Suprapubic skin (tissue), 4 donors: ENCODE measurements at regions not wholly inside any gene's neighbourhood (a gene's known extent, or its start where the extent isn't known, plus 50 kb on each side); places are given as distances from the start of the nearest gene placed in this dataset.

Experiments used
- DNase-seq, 2 donors: peaks; one replicate each; pipeline ENCODE4 v3.0.0-alpha.2; 2019; ENCODE audit warnings: low spot score in 2 of 2
- H3K27ac ChIP-seq: fragments of 200-600 bp; sonication (generic); one replicate; pipeline ENCODE4 v1.5.1; 2019
- H3K27me3 ChIP-seq: fragments of 200-600 bp; sonication (generic); one replicate; pipeline ENCODE4 v1.5.1; 2019
- H3K36me3 ChIP-seq: fragments of 200-600 bp; sonication (generic); one replicate; pipeline ENCODE4 v1.5.1; 2019
- H3K4me1 ChIP-seq: fragments of 200-600 bp; sonication (generic); one replicate; pipeline ENCODE4 v1.5.1; 2019
- H3K4me3 ChIP-seq: fragments of 200-600 bp; sonication (generic); one replicate; pipeline ENCODE4 v1.5.1; 2019; ENCODE audit warnings: mild to moderate bottlenecking
- H3K9me3 ChIP-seq: fragments of 200-600 bp; sonication (generic); one replicate; pipeline ENCODE4 v1.5.1; 2019
- CTCF ChIP-seq, 2 donors: fragments of 200-600 bp in 1 of 2; fragments of 450-650 bp in 1 of 2; sonication (generic) in 1 of 2; IDR thresholded peaks; one replicate each; pipeline ENCODE4 v1.5.1; 2016 to 2019; ENCODE audit warnings: antibody characterized with exemption in 2 of 2, mild to moderate bottlenecking in 1 of 2, moderate library complexity in 1 of 2
- EP300 ChIP-seq: sonication (generic); formaldehyde crosslinking; IDR thresholded peaks from one replicate; pipeline ENCODE4 v1.6.1; 2017; ENCODE audit warnings: antibody characterized with exemption
- POLR2A ChIP-seq, 2 donors: fragments of 450-650 bp; IDR thresholded peaks; one replicate each; pipeline ENCODE4 v1.6.1; 2017; ENCODE audit warnings: antibody characterized with exemption in 2 of 2, mild to moderate bottlenecking in 2 of 2, moderate library complexity in 2 of 2
- POLR2AphosphoS5 ChIP-seq, 3 donors: sonication (generic); formaldehyde crosslinking; IDR thresholded peaks; one replicate each; pipeline ENCODE4 v1.6.1; 2017; ENCODE audit warnings: antibody characterized with exemption in 3 of 3
- WGBS: methylation state at CpG from one replicate; pipeline ENCODE4 v1.1.5; 2018; 5-methylcytosine and 5-hydroxymethylcytosine counted together

DNA sequence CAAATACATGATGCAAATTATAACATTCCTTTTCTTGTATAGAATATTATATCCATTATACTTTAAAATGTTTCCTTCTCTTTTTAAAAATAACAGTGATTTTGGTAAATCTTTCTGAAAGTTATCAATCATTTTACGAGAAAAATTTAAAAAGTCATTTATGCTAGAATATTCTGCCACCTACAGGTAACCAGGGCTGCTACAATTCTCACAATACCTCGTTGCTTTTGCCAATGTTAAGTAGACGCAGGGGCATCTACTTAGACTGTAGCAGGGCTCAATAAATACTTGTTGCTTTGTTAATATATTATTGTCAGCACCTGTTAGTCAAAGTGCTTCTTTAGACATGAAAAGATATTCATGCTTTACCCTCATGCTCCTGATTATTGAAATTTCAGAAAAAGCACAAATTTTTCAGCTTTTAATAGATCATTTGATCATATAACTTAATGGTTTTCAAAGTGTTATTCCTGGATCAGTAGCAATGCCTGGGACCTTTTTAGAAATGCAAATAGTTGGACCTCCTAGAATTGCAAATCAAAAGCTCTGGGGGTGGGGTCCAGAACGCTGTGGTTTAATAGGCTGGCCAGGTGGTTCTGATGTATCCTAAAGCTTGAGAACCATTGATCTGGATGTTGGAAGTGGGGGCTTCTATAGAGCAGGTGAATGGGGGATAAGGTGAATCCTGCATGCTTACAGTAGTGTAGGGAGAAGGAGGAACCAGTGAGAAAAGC is 223.6 kb upstream of the PDZRN3 start:
- Histone ChIP-seq H3K27me3 (no peaks in the 10 kb centered on the region), H3K9me3 (no peaks in the 10 kb centered on the region), H3K4me3 (no peak overlapping the region), H3K4me1 (no peaks in the 10 kb centered on the region), H3K36me3 (no peaks in the 10 kb centered on the region), H3K27ac (no peak overlapping the region)
- DNase-seq = no peak
- TF ChIP-seq POLR2A (IDR thresholded peaks at IDR 0.05) (no peak), CTCF (IDR thresholded peaks at IDR 0.05) (peak; percentile 28 to 55)
- 19% methylated on average over 4 of the region's 4 CpGs for WGBS

GRCh38 chr3:73846951-73847350 is 222.2 kb upstream of the PDZRN3 start:
- WGBS = 95% methylated on average over 3 of the region's 3 CpGs

GRCh38 chr3:73839032-73839431 is 214.3 kb upstream of the PDZRN3 start:
- H3K4me1 ChIP-seq = no peaks in the 10 kb centered on the region
- no peaks in the 10 kb centered on the region for H3K27me3 ChIP-seq
- no peak for DNase-seq
- H3K9me3 ChIP-seq = peaks cover 10% of the 10 kb centered on the region
- no peak overlapping the region for H3K27ac ChIP-seq
- WGBS = 94% methylated on average over 3 of the region's 3 CpGs
- H3K36me3 ChIP-seq = no peaks in the 10 kb centered on the region
- no peak overlapping the region for H3K4me3 ChIP-seq
- TF ChIP-seq POLR2AphosphoS5 (IDR thresholded peaks at IDR 0.05) (no peak), CTCF (IDR thresholded peaks at IDR 0.05) (no peak), EP300 (no peak), POLR2A (IDR thresholded peaks at IDR 0.05) (no peak)

More at GRCh38 chr3:73846951-73847350, 222.2 kb upstream of the PDZRN3 start:
- Histone ChIP-seq H3K4me3 (no peak overlapping the region), H3K4me1 (no peaks in the 10 kb centered on the region), H3K9me3 (no peaks in the 10 kb centered on the region), H3K27me3 (no peaks in the 10 kb centered on the region), H3K36me3 (no peaks in the 10 kb centered on the region), H3K27ac (no peak overlapping the region)
- DNase-seq = no peak
- no peak for TF ChIP-seq POLR2AphosphoS5 (IDR thresholded peaks at IDR 0.05)
- TF ChIP-seq CTCF (IDR thresholded peaks at IDR 0.05) = no peak
- no peak for TF ChIP-seq EP300
- TF ChIP-seq POLR2A (IDR thresholded peaks at IDR 0.05) = no peak

GRCh38 chr3:73835945-73836344 is 211.2 kb upstream of the PDZRN3 start:
- no peak overlapping the region for H3K27ac ChIP-seq
- H3K36me3 ChIP-seq = no peaks in the 10 kb centered on the region
- H3K27me3 ChIP-seq = no peaks in the 10 kb centered on the region
- no peaks in the 10 kb centered on the region for H3K4me1 ChIP-seq
- no peak overlapping the region for H3K4me3 ChIP-seq
- H3K9me3 ChIP-seq = peaks cover 10% of the 10 kb centered on the region
- TF ChIP-seq POLR2A (IDR thresholded peaks at IDR 0.05) (no peak), EP300 (no peak), CTCF (IDR thresholded peaks at IDR 0.05) (no peak), POLR2AphosphoS5 (IDR thresholded peaks at IDR 0.05) (no peak)
- no peak for DNase-seq

DNA sequence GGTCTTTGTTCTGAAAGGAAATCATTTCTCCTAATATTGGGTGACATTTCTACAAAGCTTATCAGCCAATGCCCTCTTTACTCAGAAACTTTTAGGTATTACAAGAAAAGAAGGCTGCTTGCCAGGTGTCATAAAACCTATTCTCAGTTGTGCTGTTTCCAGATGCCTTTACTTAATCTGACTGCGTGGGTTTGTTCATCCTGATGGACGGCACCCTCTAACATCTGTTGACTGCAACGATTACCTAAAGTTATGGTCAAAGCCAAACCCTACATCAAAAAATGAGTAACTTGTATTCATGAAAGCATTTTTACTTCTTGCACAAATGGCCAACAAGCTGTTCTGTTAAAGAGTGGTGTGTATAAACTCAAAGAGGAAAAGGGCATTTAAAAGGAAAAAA is 207.7 kb upstream of the PDZRN3 start:
- Histone ChIP-seq H3K9me3 (peaks cover 10% of the 10 kb centered on the region), H3K27ac (no peak overlapping the region), H3K36me3 (no peaks in the 10 kb centered on the region), H3K27me3 (no peaks in the 10 kb centered on the region), H3K4me3 (no peak overlapping the region), H3K4me1 (no peaks in the 10 kb centered on the region)
- no peak for DNase-seq
- 46% methylated on average over 3 of the region's 3 CpGs for WGBS
- TF ChIP-seq CTCF (IDR thresholded peaks at IDR 0.05) = no peak
- TF ChIP-seq POLR2AphosphoS5 (IDR thresholded peaks at IDR 0.05) = no peak
- TF ChIP-seq EP300 = no peak
- TF ChIP-seq POLR2A (IDR thresholded peaks at IDR 0.05) = no peak
